H9 (cell line): ENCODE measurements at regions not wholly inside any gene's neighbourhood (a gene's known extent, or its start where the extent isn't known, plus 50 kb on each side); places are given as distances from the start of the nearest gene placed in this dataset.
"Not testable (repeated sequence)": the region's sequence is repeated elsewhere in the genome, so short reads cannot be mapped to it uniquely, and the experiment has no call there.

ENCODE experiments used
- DNase-seq: peaks from one replicate; pipeline ENCODE4 v3.0.0-alpha.2; 2017
- H2AFZ ChIP-seq: one replicate; pipeline ENCODE4 v1.6.1; 2013; ENCODE audit warnings: mild to moderate bottlenecking, low read length, control low read depth, moderate library complexity
- H2AK5ac ChIP-seq: 2 replicates; pipeline ENCODE4 v1.6.1; 2013; ENCODE audit warnings: low read length, control low read depth, mixed read lengths; ENCODE audit not compliant: insufficient read length
- H2BK120ac ChIP-seq: one replicate; pipeline ENCODE4 v1.6.1; 2013; ENCODE audit warnings: low read depth, mild to moderate bottlenecking, low read length, control low read depth, inconsistent platforms; ENCODE audit not compliant: poor library complexity, severe bottlenecking
- H2BK12ac ChIP-seq: 2 replicates; pipeline ENCODE4 v1.6.1; 2013; ENCODE audit warnings: low read length, control low read depth, mixed read lengths, low read depth; ENCODE audit not compliant: insufficient read length
- H2BK15ac ChIP-seq: 2 replicates; pipeline ENCODE4 v1.6.1; 2013; ENCODE audit warnings: low read depth, low read length, control low read depth
- H2BK20ac ChIP-seq: one replicate; pipeline ENCODE4 v1.6.1; 2013; ENCODE audit warnings: low read depth, mild to moderate bottlenecking, low read length, control low read depth, inconsistent platforms; ENCODE audit not compliant: poor library complexity, severe bottlenecking
- H2BK5ac ChIP-seq: 2 replicates; pipeline ENCODE4 v1.6.1; 2013; ENCODE audit warnings: low read length, control low read depth, mixed read lengths; ENCODE audit not compliant: insufficient read length
- H3K14ac ChIP-seq: 2 replicates; pipeline ENCODE4 v1.6.1; 2013; ENCODE audit warnings: low read length, control low read depth; ENCODE audit not compliant: insufficient read depth
- H3K18ac ChIP-seq: 2 replicates; pipeline ENCODE4 v1.6.1; 2013; ENCODE audit warnings: low read depth, mild to moderate bottlenecking, mixed read lengths, low read length, control low read depth; ENCODE audit not compliant: insufficient read length
- H3K23ac ChIP-seq: 2 replicates; pipeline ENCODE4 v1.6.1; 2013; ENCODE audit warnings: low read length, control low read depth, mixed read lengths, low read depth; ENCODE audit not compliant: insufficient read length
- H3K23me2 ChIP-seq: 2 replicates; pipeline ENCODE4 v1.6.1; 2013; ENCODE audit warnings: low read depth, mild to moderate bottlenecking, mixed read lengths, low read length, control low read depth; ENCODE audit not compliant: insufficient read length, poor library complexity, severe bottlenecking
- H3K27ac ChIP-seq: 2 replicates; pipeline ENCODE4 v1.5.1; 2013; ENCODE audit warnings: low read length, control low read depth, mixed read lengths, low read depth; ENCODE audit not compliant: insufficient read length
- H3K27me3 ChIP-seq: 2 replicates; pipeline ENCODE4 v1.6.1; 2013; ENCODE audit warnings: low read length, control low read depth, inconsistent platforms; ENCODE audit not compliant: insufficient read depth
- H3K4ac ChIP-seq: 2 replicates; pipeline ENCODE4 v1.6.1; 2013; ENCODE audit warnings: low read depth, mild to moderate bottlenecking, control low read depth, inconsistent platforms, low read length, moderate library complexity
- H3K4me1 ChIP-seq: 2 replicates; pipeline ENCODE4 v1.6.1; 2013; ENCODE audit warnings: low read length, control low read depth, inconsistent platforms; ENCODE audit not compliant: insufficient read depth
- H3K4me2 ChIP-seq: 2 replicates; pipeline ENCODE4 v1.6.1; 2013; ENCODE audit warnings: low read length, control low read depth, mixed read lengths; ENCODE audit not compliant: insufficient read length, insufficient read depth
- H3K56ac ChIP-seq: 2 replicates; pipeline ENCODE4 v1.6.1; 2013; ENCODE audit warnings: low read depth, mild to moderate bottlenecking, mixed read lengths, low read length, control low read depth; ENCODE audit not compliant: insufficient read length
- H3K79me1 ChIP-seq: 2 replicates; pipeline ENCODE4 v1.6.1; 2013; ENCODE audit warnings: low read depth, mild to moderate bottlenecking, moderate library complexity, low read length, control low read depth, inconsistent platforms; ENCODE audit not compliant: insufficient read depth, poor library complexity, severe bottlenecking
- H3K79me2 ChIP-seq: 2 replicates; pipeline ENCODE4 v1.6.1; 2013; ENCODE audit warnings: low read length, control low read depth, inconsistent platforms; ENCODE audit not compliant: insufficient read depth
- H3K9ac ChIP-seq: 2 replicates; pipeline ENCODE4 v1.6.1; 2013; ENCODE audit warnings: low read length, control low read depth, mixed read lengths; ENCODE audit not compliant: insufficient read length; ENCODE audit errors: extremely low read depth
- H3K9me3 ChIP-seq: one replicate; pipeline ENCODE4 v1.6.1; 2013; ENCODE audit warnings: low read depth, low read length, inconsistent platforms; ENCODE audit not compliant: control insufficient read depth
- H3T11ph ChIP-seq: one replicate; pipeline ENCODE4 v1.6.1; 2013; ENCODE audit warnings: mild to moderate bottlenecking, low read length, control low read depth, inconsistent platforms
- H4K20me1 ChIP-seq: one replicate; pipeline ENCODE4 v1.6.1; 2013; ENCODE audit not compliant: control insufficient read depth, insufficient read length, insufficient read depth
- H4K5ac ChIP-seq: 2 replicates; pipeline ENCODE4 v1.6.1; 2013; ENCODE audit warnings: low read depth, mild to moderate bottlenecking, mixed read lengths, low read length, control low read depth; ENCODE audit not compliant: insufficient read length
- H4K8ac ChIP-seq: replicated peaks from 2 replicates; pipeline ENCODE4 v1.6.1; 2013; ENCODE audit warnings: low read length, control low read depth, mixed read lengths, low read depth; ENCODE audit not compliant: insufficient read length
- H4K91ac ChIP-seq: 2 replicates; pipeline ENCODE4 v1.6.1; 2013; ENCODE audit warnings: low read depth, mild to moderate bottlenecking, moderate library complexity, mixed read lengths, low read length, control low read depth; ENCODE audit not compliant: insufficient read length
- H3K27ac Mint-ChIP-seq, 3 experiments: 2 replicates in 2 of 3; 3 replicates in 1 of 3; pipeline ENCODE4 v1.8.0; 2020 to 2021; ENCODE audit warnings: mixed read lengths in 3 of 3, mild to moderate bottlenecking in 1 of 3, moderate library complexity in 1 of 3
- H3K27me3 Mint-ChIP-seq: 2 replicates; pipeline ENCODE4 v1.8.0; 2021; ENCODE audit warnings: low read depth, mild to moderate bottlenecking, moderate library complexity, mixed read lengths
- H3K36me3 Mint-ChIP-seq, 3 experiments: 2 replicates in 2 of 3; 3 replicates in 1 of 3; pipeline ENCODE4 v1.8.0; 2020 to 2021; ENCODE audit warnings: low read depth in 3 of 3, mixed read lengths in 3 of 3; ENCODE audit not compliant: insufficient read depth in 1 of 3
- H3K4me1 Mint-ChIP-seq, 2 experiments: 2 replicates each; pipeline ENCODE4 v1.8.0; 2020; ENCODE audit warnings: mixed read lengths in 2 of 2
- H3K4me3 Mint-ChIP-seq, 2 experiments: 2 replicates in 1 of 2; 3 replicates in 1 of 2; pipeline ENCODE4 v1.8.0; 2020 to 2021; ENCODE audit warnings: mild to moderate bottlenecking in 2 of 2, mixed read lengths in 2 of 2, moderate library complexity in 1 of 2
- H3K9me3 Mint-ChIP-seq, 2 experiments: 2 replicates in 1 of 2; 3 replicates in 1 of 2; pipeline ENCODE4 v1.8.0; 2020; ENCODE audit warnings: mild to moderate bottlenecking in 2 of 2, mixed read lengths in 2 of 2, moderate library complexity in 1 of 2
- CTCF ChIP-seq: fragments of 200-600 bp; sonication (generic); conservative IDR thresholded peaks from 3 replicates; pipeline ENCODE4 v1.8.0; 2021; ENCODE audit warnings: antibody characterized with exemption, mild to moderate bottlenecking
- WGBS: extraction: QIAGEN DNeasy Blood & Tissue Kit; methylation state at CpG from one replicate; pipeline ENCODE4 v1.1.7; 2013; ENCODE audit warnings: missing lambda C conversion rate, low lambda C conversion rate, mixed read lengths; ENCODE audit not compliant: insufficient read length; ENCODE audit errors: extremely low coverage; 5-methylcytosine and 5-hydroxymethylcytosine counted together

- no peaks in the 10 kb centered on the region for H3K79me1 ChIP-seq
- WGBS = 100% methylated on average over 2 of the region's 3 CpGs
- H4K5ac ChIP-seq = no peak overlapping the region
- H4K8ac ChIP-seq = no peak overlapping the region
- Mint-ChIP-seq H3K27me3 (no peaks in the 10 kb centered on the region), H3K4me1 (no peaks in the 10 kb centered on the region), H3K36me3 (peaks cover 0 to 3% (median 2%) of the 10 kb centered on the region in 3 experiments; a peak in 6 of 7 replicates), H3K4me3 (no peak overlapping the region), H3K27ac (no peak overlapping the region), H3K9me3 (peaks cover 53 to 58% of the 10 kb centered on the region in 2 experiments)
- H3K9ac ChIP-seq = no peak overlapping the region
- H3K27me3 ChIP-seq = no peaks in the 10 kb centered on the region
- H3K27ac ChIP-seq = no peak overlapping the region
- no peak overlapping the region for H2BK120ac ChIP-seq
- no peak overlapping the region for H3K14ac ChIP-seq
- H3T11ph ChIP-seq = no peak overlapping the region
- no peak overlapping the region for H4K91ac ChIP-seq
- DNase-seq = no peak
- H2BK15ac ChIP-seq = no peak overlapping the region
- H3K56ac ChIP-seq = no peak overlapping the region
- no peak overlapping the region for H2AK5ac ChIP-seq
- H3K4ac ChIP-seq = no peak overlapping the region
- no peak overlapping the region for H2BK12ac ChIP-seq
- no peak overlapping the region for H2AFZ ChIP-seq
- H3K18ac ChIP-seq = no peak overlapping the region
- no peaks in the 10 kb centered on the region for H3K9me3 ChIP-seq
- H3K4me1 ChIP-seq = no peaks in the 10 kb centered on the region
- H3K23ac ChIP-seq = no peak overlapping the region
- H3K4me2 ChIP-seq = no peak overlapping the region
- no peaks in the 10 kb centered on the region for H4K20me1 ChIP-seq
- no peak for TF ChIP-seq CTCF
- H2BK5ac ChIP-seq = no peak overlapping the region
- H3K23me2 ChIP-seq = no peaks in the 10 kb centered on the region
- no peaks in the 10 kb centered on the region for H3K79me2 ChIP-seq
- no peak overlapping the region for H2BK20ac ChIP-seq
Observed at GRCh38 chrX:142295190-142295589, 90.1 kb upstream of the MAGEC2 start.

- H3K27ac ChIP-seq, H4K91ac ChIP-seq, DNase-seq, H3K14ac ChIP-seq, H3K23me2 ChIP-seq, H3K27me3 ChIP-seq, H3K56ac ChIP-seq, H2BK120ac ChIP-seq, H2BK20ac ChIP-seq, H4K5ac ChIP-seq, H3K9me3 ChIP-seq, H3K4me1 Mint-ChIP-seq, H2BK5ac ChIP-seq, H4K20me1 ChIP-seq, H2AK5ac ChIP-seq, H3K79me1 ChIP-seq, H3T11ph ChIP-seq, H3K27ac Mint-ChIP-seq, H3K9ac ChIP-seq, H2BK12ac ChIP-seq, H3K79me2 ChIP-seq, H2AFZ ChIP-seq, H2BK15ac ChIP-seq, H3K23ac ChIP-seq, H3K4me3 Mint-ChIP-seq, H3K4me2 ChIP-seq, H3K18ac ChIP-seq, H3K4ac ChIP-seq, H4K8ac ChIP-seq, H3K4me1 ChIP-seq: not testable (repeated sequence)
- H3K36me3 Mint-ChIP-seq = peaks cover 12 to 31% (median 17%) of the 10 kb centered on the region in 3 experiments; a peak in 6 of 7 replicates
- peaks cover 20% of the 10 kb centered on the region for H3K27me3 Mint-ChIP-seq
- H3K9me3 Mint-ChIP-seq = peaks cover 72 to 78% of the 10 kb centered on the region in 2 experiments
- no CpG with 5 or more reads among the region's 7 CpGs for WGBS
Observed at GRCh38 chrX:142270166-142270565, 65.1 kb upstream of the MAGEC2 start.
